Neuronal stem cell (in vitro differentiated cells): ENCODE measurements at regions not wholly inside any gene's neighbourhood (a gene's known extent, or its start where the extent isn't known, plus 50 kb on each side); places are given as distances from the start of the nearest gene placed in this dataset.

Source experiments
- DNase-seq: peaks from one replicate; pipeline ENCODE4 v3.0.0-alpha.2; 2013; ENCODE audit warnings: low spot score
- H2AFZ ChIP-seq: one replicate; pipeline ENCODE4 v1.6.1; 2013; ENCODE audit warnings: mild to moderate bottlenecking, low read length, inconsistent platforms
- H2AK5ac ChIP-seq: 2 replicates; pipeline ENCODE4 v1.6.1; 2013; ENCODE audit warnings: low read depth, mild to moderate bottlenecking, inconsistent platforms, low read length, moderate library complexity, mixed read lengths
- H2BK120ac ChIP-seq: 2 replicates; pipeline ENCODE4 v1.6.1; 2013; ENCODE audit warnings: low read depth, mild to moderate bottlenecking, inconsistent platforms, low read length, moderate library complexity, mixed read lengths
- H2BK12ac ChIP-seq: one replicate; pipeline ENCODE4 v1.6.1; 2013; ENCODE audit warnings: low read length, inconsistent platforms
- H2BK15ac ChIP-seq: 2 replicates; pipeline ENCODE4 v1.6.1; 2013; ENCODE audit warnings: mild to moderate bottlenecking, low read length, inconsistent platforms, mixed read lengths
- H2BK5ac ChIP-seq: one replicate; pipeline ENCODE4 v1.6.1; 2013; ENCODE audit warnings: inconsistent platforms, mild to moderate bottlenecking, low read length, moderate library complexity
- H3K14ac ChIP-seq: one replicate; pipeline ENCODE4 v1.6.1; 2013; ENCODE audit warnings: low read length, inconsistent platforms
- H3K18ac ChIP-seq: 2 replicates; pipeline ENCODE4 v1.6.1; 2013; ENCODE audit warnings: low read length, inconsistent platforms
- H3K23ac ChIP-seq: 2 replicates; pipeline ENCODE4 v1.6.1; 2013; ENCODE audit warnings: low read depth, mild to moderate bottlenecking, mixed read lengths, low read length, inconsistent platforms; ENCODE audit not compliant: poor library complexity
- H3K27ac ChIP-seq: replicated peaks from 3 replicates; pipeline ENCODE4 v1.5.1; 2013; ENCODE audit warnings: low read length, inconsistent platforms
- H3K27me3 ChIP-seq, 3 experiments: 2 replicates each; pipeline ENCODE4 v1.6.1; 2013; ENCODE audit warnings: low read length in 3 of 3, mild to moderate bottlenecking in 2 of 3, inconsistent platforms in 1 of 3, low read depth in 1 of 3, mixed read lengths in 1 of 3, moderate library complexity in 1 of 3; ENCODE audit not compliant: control insufficient read depth in 3 of 3, insufficient read depth in 3 of 3
- H3K36me3 ChIP-seq, 2 donors: replicated peaks in 1 of 2; 2 replicates each; pipeline ENCODE4 v1.6.1; 2013; ENCODE audit warnings: low read length in 2 of 2; ENCODE audit not compliant: control insufficient read depth in 2 of 2, insufficient read depth in 2 of 2
- H3K4ac ChIP-seq: 2 replicates; pipeline ENCODE4 v1.6.1; 2013; ENCODE audit warnings: inconsistent platforms, mild to moderate bottlenecking, low read length, moderate library complexity
- H3K4me1 ChIP-seq, 2 donors: 1 replicate in 1 of 2; 2 replicates in 1 of 2; pipeline ENCODE4 v1.6.1; 2013; ENCODE audit warnings: low read length in 2 of 2, low read depth in 1 of 2; ENCODE audit not compliant: control insufficient read depth in 2 of 2, insufficient read depth in 1 of 2
- H3K4me2 ChIP-seq: one replicate; pipeline ENCODE4 v1.6.1; 2013; ENCODE audit warnings: mild to moderate bottlenecking, low read length, inconsistent platforms; ENCODE audit not compliant: insufficient read depth, poor library complexity, severe bottlenecking
- H3K4me3 ChIP-seq, 2 donors: 2 replicates each; pipeline ENCODE4 v1.5.1; 2013; ENCODE audit warnings: low read length in 2 of 2, mild to moderate bottlenecking in 2 of 2, inconsistent platforms in 1 of 2, moderate library complexity in 1 of 2
- H3K79me1 ChIP-seq: one replicate; pipeline ENCODE4 v1.6.1; 2013; ENCODE audit warnings: low read depth, mild to moderate bottlenecking, inconsistent platforms, low read length, moderate library complexity
- H3K9ac ChIP-seq: one replicate; pipeline ENCODE4 v1.6.1; 2013; ENCODE audit warnings: mild to moderate bottlenecking, low read depth, low read length, inconsistent platforms; ENCODE audit not compliant: poor library complexity
- H3K9me3 ChIP-seq, 2 donors: replicated peaks in 1 of 2; 2 replicates each; pipeline versions ENCODE3 to v1.6.1; 2013; ENCODE audit warnings: low read length in 2 of 2, mild to moderate bottlenecking in 2 of 2, inconsistent platforms in 1 of 2, low read depth in 1 of 2, mixed read lengths in 1 of 2, moderate library complexity in 1 of 2; ENCODE audit not compliant: control insufficient read depth in 2 of 2, insufficient read depth in 1 of 2
- H4K8ac ChIP-seq: one replicate; pipeline ENCODE4 v1.6.1; 2013; ENCODE audit warnings: low read depth, mild to moderate bottlenecking, inconsistent platforms, low read length, moderate library complexity
- H4K91ac ChIP-seq: one replicate; pipeline ENCODE4 v1.6.1; 2013; ENCODE audit warnings: low read length, low read depth, mild to moderate bottlenecking, inconsistent platforms; ENCODE audit not compliant: poor library complexity
- WGBS, 2 donors: extraction: QIAGEN DNeasy Blood & Tissue Kit; methylation state at CpG; one replicate each; pipeline ENCODE4 v1.1.7; 2013; ENCODE audit warnings: missing lambda C conversion rate in 2 of 2, mixed read lengths in 1 of 2; ENCODE audit not compliant: insufficient read length in 2 of 2, insufficient replicate concordance in 1 of 2; ENCODE audit errors: extremely low coverage in 2 of 2; 5-methylcytosine and 5-hydroxymethylcytosine counted together

DNA sequence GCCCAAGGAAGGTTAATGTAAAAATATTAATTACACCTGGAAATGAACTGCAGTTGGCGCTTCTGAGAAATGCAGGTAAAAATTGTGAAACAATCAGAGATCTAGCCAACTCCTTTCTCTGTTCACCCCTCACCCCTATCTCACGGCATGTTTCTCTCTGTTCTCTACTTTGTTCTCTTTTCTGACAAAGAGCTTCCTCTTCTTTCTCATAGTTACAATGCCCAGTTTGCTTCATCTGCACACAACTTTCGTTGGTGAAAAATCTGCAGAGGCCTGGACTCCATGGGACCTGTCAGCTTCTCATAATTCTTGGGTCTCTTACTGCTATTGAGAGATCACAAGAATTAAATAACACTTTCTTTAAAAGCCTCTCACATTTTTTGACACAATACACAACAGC is 212.9 kb upstream of the LRRN1 start:
- Histone ChIP-seq H3K4ac (no peak overlapping the region), H3K14ac (no peak overlapping the region), H3K27ac (no peak overlapping the region), H3K9ac (no peak overlapping the region), H3K36me3 (no peaks in the 10 kb centered on the region), H2AK5ac (no peak overlapping the region), H3K4me1 (peaks cover 0 to 19% of the 10 kb centered on the region in 2 donors), H3K18ac (no peak overlapping the region), H2BK12ac (no peak overlapping the region), H3K79me1 (no peaks in the 10 kb centered on the region), H2BK120ac (no peak overlapping the region), H3K4me2 (no peak overlapping the region), H2BK15ac (no peak overlapping the region), H3K23ac (no peak overlapping the region), H3K27me3 (no peaks in the 10 kb centered on the region), H2BK5ac (no peak overlapping the region), H3K4me3 (no peak overlapping the region), H4K91ac (no peak overlapping the region), H4K8ac (no peak overlapping the region), H2AFZ (no peak overlapping the region), H3K9me3 (no peaks in the 10 kb centered on the region)
- no CpG with 5 or more reads among the region's 3 CpGs for WGBS, 2 donors
- no peak for DNase-seq

DNA sequence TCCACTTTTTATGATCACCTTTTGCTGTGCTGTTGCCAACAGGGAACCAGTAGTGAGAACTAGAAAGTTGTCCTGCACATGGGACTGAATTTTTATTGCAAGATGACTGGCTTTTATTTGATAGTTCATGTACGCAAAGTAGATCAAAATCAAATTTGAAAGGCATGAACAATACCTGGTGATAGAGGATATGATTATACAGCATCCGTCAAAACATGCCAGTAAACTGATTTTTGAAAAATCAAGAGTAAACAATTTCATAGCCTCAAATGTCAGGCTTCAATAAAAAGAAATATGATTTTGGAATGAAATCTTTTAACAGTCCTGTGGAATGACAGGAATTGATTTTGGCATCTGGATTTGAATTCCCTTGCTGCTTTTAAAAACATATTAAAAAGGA is 219.6 kb upstream of the LRRN1 start:
- no CpG with 5 or more reads among the region's 2 CpGs for WGBS, 2 donors
- DNase-seq, result no peak
- Histone ChIP-seq H2BK15ac (no peak overlapping the region), H2BK5ac (no peak overlapping the region), H3K23ac (no peak overlapping the region), H3K36me3 (no peaks in the 10 kb centered on the region), H2AFZ (no peak overlapping the region), H4K91ac (no peak overlapping the region), H3K4me2 (no peak overlapping the region), H2BK120ac (no peak overlapping the region), H2BK12ac (no peak overlapping the region), H3K4ac (no peak overlapping the region), H3K9ac (no peak overlapping the region), H3K9me3 (no peaks in the 10 kb centered on the region), H3K79me1 (no peaks in the 10 kb centered on the region), H4K8ac (no peak overlapping the region), H2AK5ac (no peak overlapping the region), H3K4me3 (no peak overlapping the region), H3K4me1 (no peaks in the 10 kb centered on the region), H3K27me3 (no peaks in the 10 kb centered on the region), H3K14ac (no peak overlapping the region), H3K18ac (no peak overlapping the region), H3K27ac (no peak overlapping the region)

DNA sequence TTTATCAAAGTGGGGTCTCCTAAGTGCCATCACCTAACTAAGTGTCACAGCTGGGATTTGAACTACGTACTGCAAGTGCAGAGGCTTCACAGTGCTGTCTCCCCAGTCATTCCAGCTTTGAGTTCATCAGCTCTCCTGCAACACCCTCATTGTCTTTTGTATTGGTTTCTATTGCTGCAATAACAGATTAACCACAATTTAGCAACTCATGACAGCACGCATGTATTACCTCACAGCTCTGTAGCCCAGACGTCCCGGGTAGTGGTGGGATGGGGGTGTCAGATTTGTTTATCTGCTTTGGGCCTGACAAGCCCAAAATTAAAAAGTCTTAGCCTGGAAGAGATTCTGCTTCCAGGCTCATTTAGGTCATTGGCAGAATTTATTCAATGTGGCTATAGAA is 220.5 kb upstream of the LRRN1 start:
- no peak overlapping the region for H2AFZ ChIP-seq
- no peak overlapping the region for H4K91ac ChIP-seq
- H3K27me3 ChIP-seq, result no peaks in the 10 kb centered on the region
- no peak overlapping the region for H3K4me3 ChIP-seq
- H4K8ac ChIP-seq, result no peak overlapping the region
- no peak overlapping the region for H3K9ac ChIP-seq
- no peak overlapping the region for H3K4me2 ChIP-seq
- no peaks in the 10 kb centered on the region for H3K9me3 ChIP-seq
- H2BK12ac ChIP-seq, result no peak overlapping the region
- no peaks in the 10 kb centered on the region for H3K79me1 ChIP-seq
- no peak for DNase-seq
- H2AK5ac ChIP-seq, result no peak overlapping the region
- H3K14ac ChIP-seq, result no peak overlapping the region
- WGBS, 2 donors, result no CpG with 5 or more reads among the region's 4 CpGs
- no peak overlapping the region for H2BK120ac ChIP-seq
- H3K18ac ChIP-seq, result no peak overlapping the region
- H3K4me1 ChIP-seq, result no peaks in the 10 kb centered on the region
- no peaks in the 10 kb centered on the region for H3K36me3 ChIP-seq
- no peak overlapping the region for H2BK5ac ChIP-seq
- no peak overlapping the region for H3K4ac ChIP-seq
- H3K23ac ChIP-seq, result no peak overlapping the region
- H3K27ac ChIP-seq, result no peak overlapping the region
- H2BK15ac ChIP-seq, result no peak overlapping the region

DNA sequence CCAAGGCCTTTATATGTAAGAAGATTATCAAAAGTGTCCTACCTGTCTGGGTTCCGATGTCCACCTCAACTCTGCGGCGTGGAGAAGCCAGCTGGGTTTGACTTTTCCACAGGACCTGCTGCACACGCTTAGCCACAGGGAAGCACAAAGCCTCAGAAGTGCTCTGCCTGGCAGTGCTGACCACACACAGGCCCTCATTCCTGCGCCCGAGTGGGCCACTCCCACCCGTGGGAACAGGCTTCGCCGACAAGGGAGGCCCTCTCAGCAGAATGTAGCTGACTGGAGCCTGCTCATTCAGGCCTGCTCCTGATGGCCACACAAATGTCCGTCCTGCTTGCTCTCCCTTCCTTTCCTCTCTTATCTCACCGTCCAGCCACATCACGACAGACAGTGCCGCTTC is 221.4 kb upstream of the LRRN1 start:
- no peak overlapping the region for H3K4me2 ChIP-seq
- no peaks in the 10 kb centered on the region for H3K4me1 ChIP-seq
- H2BK5ac ChIP-seq, result peak overlapping the region; percentile 40
- no peaks in the 10 kb centered on the region for H3K9me3 ChIP-seq
- H3K14ac ChIP-seq, result no peak overlapping the region
- H2AFZ ChIP-seq, result no peak overlapping the region
- no peaks in the 10 kb centered on the region for H3K36me3 ChIP-seq
- H2AK5ac ChIP-seq, result no peak overlapping the region
- H4K8ac ChIP-seq, result no peak overlapping the region
- no peak overlapping the region for H3K9ac ChIP-seq
- H3K79me1 ChIP-seq, result no peaks in the 10 kb centered on the region
- peak overlapping the region; percentile 63 for H3K18ac ChIP-seq
- no peak overlapping the region for H2BK15ac ChIP-seq
- no peak overlapping the region for H2BK120ac ChIP-seq
- H3K27me3 ChIP-seq, result no peaks in the 10 kb centered on the region
- H3K27ac ChIP-seq, result no peak overlapping the region
- no CpG with 5 or more reads among the region's 13 CpGs for WGBS, 2 donors
- DNase-seq, result no peak
- peak overlapping the region; percentile 14 for H3K4ac ChIP-seq
- H3K23ac ChIP-seq, result no peak overlapping the region
- H4K91ac ChIP-seq, result no peak overlapping the region
- no peak overlapping the region for H3K4me3 ChIP-seq
- no peak overlapping the region for H2BK12ac ChIP-seq
